NCI-H345 treated with DMSO at 0.1 percent for 48 hours (cell line): ENCODE measurements at regions not wholly inside any gene's neighbourhood (a gene's known extent, or its start where the extent isn't known, plus 50 kb on each side); places are given as distances from the start of the nearest gene placed in this dataset.
"Not testable (repeated sequence)": the region's sequence is repeated elsewhere in the genome, so short reads cannot be mapped to it uniquely, and the experiment has no call there.

Source experiments
- DNase-seq: peaks from one replicate; lab custom pipeline; 2025; ENCODE audit not compliant: unreplicated experiment; lab: John Stamatoyannopoulos, UW

GRCh38 chr11:11722246-11722645 is 100.4 kb upstream of the GALNT18 start:
- DNase-seq = no peak

GRCh38 chr11:11718511-11718910 is 96.7 kb upstream of the GALNT18 start:
- DNase-seq = no peak

GRCh38 chr11:11717064-11717725 is 95.4 kb upstream of the GALNT18 start:
- DNase-seq = no peak

GRCh38 chr11:11715075-11715474 is 93.3 kb upstream of the GALNT18 start:
- DNase-seq = not testable (repeated sequence)

GRCh38 chr11:11710556-11710955 is 88.8 kb upstream of the GALNT18 start:
- no peak for DNase-seq

GRCh38 chr11:11709447-11710239 is 87.8 kb upstream of the GALNT18 start:
- no peak for DNase-seq

GRCh38 chr11:11708256-11708655 is 86.5 kb upstream of the GALNT18 start:
- DNase-seq = no peak

- no peak for DNase-seq
These were observed 84.2 kb upstream of the GALNT18 start for GRCh38 chr11:11706028-11706427.

GRCh38 chr11:11703885-11704284 is 82.1 kb upstream of the GALNT18 start:
- peak; percentile 24 for DNase-seq

GRCh38 chr11:11701070-11701469 is 79.3 kb upstream of the GALNT18 start:
- DNase-seq = no peak

GRCh38 chr11:11697796-11698195 is 76.0 kb upstream of the GALNT18 start:
- no peak for DNase-seq

GRCh38 chr11:11691296-11692151 is 69.7 kb upstream of the GALNT18 start:
- peak; percentile 78 for DNase-seq

- DNase-seq = no peak
These were observed 59.7 kb upstream of the GALNT18 start for GRCh38 chr11:11681536-11681935.

GRCh38 chr11:11677672-11678356 is 56.0 kb upstream of the GALNT18 start:
- DNase-seq = no peak

GRCh38 chr11:11675671-11676181 is 53.9 kb upstream of the GALNT18 start:
- DNase-seq = no peak

- no peak for DNase-seq
These were observed 51.0 kb upstream of the GALNT18 start for GRCh38 chr11:11672789-11673188.

- DNase-seq = no peak
These were observed 50.3 kb upstream of the GALNT18 start for GRCh38 chr11:11672101-11672500.
